ENCODE measurements at regions not wholly inside any gene's neighbourhood (a gene's known extent, or its start where the extent isn't known, plus 50 kb on each side); places are given as distances from the start of the nearest gene placed in this dataset.

GRCh38 chr7:91691865-91692264 lies 188.6 kb downstream of the MTERF1 start:
- intact Hi-C loops (cut with DNase I; ENCODE audit: low total_unique reads), result no loop called here
- no peak for DNase-seq
- Histone ChIP-seq H3K4me1 (no peaks in the 10 kb centered on the region), H3K9me3 (no peaks in the 10 kb centered on the region), H3K27me3 (no peaks in the 10 kb centered on the region), H3K4me3 (no peak overlapping the region), H3K27ac (no peak overlapping the region), H3K36me3 (ENCODE audit: low read depth, missing control alignments) (no peaks in the 10 kb centered on the region)
- TF ChIP-seq, protein P1, sequence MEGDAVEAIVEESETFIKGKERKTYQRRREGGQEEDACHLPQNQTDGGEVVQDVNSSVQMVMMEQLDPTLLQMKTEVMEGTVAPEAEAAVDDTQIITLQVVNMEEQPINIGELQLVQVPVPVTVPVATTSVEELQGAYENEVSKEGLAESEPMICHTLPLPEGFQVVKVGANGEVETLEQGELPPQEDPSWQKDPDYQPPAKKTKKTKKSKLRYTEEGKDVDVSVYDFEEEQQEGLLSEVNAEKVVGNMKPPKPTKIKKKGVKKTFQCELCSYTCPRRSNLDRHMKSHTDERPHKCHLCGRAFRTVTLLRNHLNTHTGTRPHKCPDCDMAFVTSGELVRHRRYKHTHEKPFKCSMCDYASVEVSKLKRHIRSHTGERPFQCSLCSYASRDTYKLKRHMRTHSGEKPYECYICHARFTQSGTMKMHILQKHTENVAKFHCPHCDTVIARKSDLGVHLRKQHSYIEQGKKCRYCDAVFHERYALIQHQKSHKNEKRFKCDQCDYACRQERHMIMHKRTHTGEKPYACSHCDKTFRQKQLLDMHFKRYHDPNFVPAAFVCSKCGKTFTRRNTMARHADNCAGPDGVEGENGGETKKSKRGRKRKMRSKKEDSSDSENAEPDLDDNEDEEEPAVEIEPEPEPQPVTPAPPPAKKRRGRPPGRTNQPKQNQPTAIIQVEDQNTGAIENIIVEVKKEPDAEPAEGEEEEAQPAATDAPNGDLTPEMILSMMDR (IDR thresholded peaks at IDR 0.05), result no peak
- TF ChIP-seq POLR2A (IDR thresholded peaks at IDR 0.05), result no peak
- 85 to 93% methylated on average over 6 of the region's 6 CpGs for WGBS, 2 donors

- Histone ChIP-seq H3K27me3 (no peaks in the 10 kb centered on the region), H3K27ac (no peak overlapping the region), H3K36me3 (ENCODE audit: low read depth, missing control alignments) (no peaks in the 10 kb centered on the region), H3K9me3 (no peaks in the 10 kb centered on the region), H3K4me1 (no peaks in the 10 kb centered on the region), H3K4me3 (no peak overlapping the region)
- WGBS, 2 donors, result 43 to 49% methylated on average over 3 of the region's 3 CpGs
- no peak for TF ChIP-seq POLR2A (IDR thresholded peaks at IDR 0.05)
- TF ChIP-seq, protein P1 (IDR thresholded peaks at IDR 0.05), result no peak
- no peak for DNase-seq
- intact Hi-C loops (cut with DNase I; ENCODE audit: low total_unique reads), result no loop called here
Observed at GRCh38 chr7:91692800-91693199, 187.7 kb downstream of the MTERF1 start.

DNA sequence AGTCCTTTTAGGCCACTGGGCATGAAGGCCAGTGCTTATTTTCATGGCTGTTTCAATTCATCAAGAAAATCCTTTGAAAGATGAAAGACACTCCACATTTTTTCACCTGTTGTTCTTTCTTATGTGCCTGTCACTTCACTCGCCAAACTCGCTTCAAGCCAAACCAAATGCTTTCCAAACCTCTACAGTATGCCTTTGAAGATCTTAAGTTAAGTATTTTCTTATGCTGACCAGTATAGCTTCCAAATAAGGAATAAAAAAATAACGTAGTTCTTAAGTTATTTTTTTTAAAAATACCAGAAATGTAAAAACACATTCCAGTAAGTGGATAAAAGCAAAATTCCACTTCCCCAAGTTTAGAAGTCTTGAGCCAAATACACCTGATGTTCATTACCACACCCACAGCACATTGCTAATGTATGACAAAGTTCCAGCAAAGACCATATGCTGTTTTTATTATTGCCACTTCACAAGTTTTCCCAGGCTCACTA lies 186.1 kb downstream of the MTERF1 start:
- H3K36me3 ChIP-seq (ENCODE audit: low read depth, missing control alignments), result no peaks in the 10 kb centered on the region
- no peaks in the 10 kb centered on the region for H3K27me3 ChIP-seq
- H3K9me3 ChIP-seq, result no peaks in the 10 kb centered on the region
- no peak overlapping the region for H3K4me3 ChIP-seq
- 76 to 85% methylated on average over 3 of the region's 3 CpGs for WGBS, 2 donors
- no peak for TF ChIP-seq POLR2A (IDR thresholded peaks at IDR 0.05)
- TF ChIP-seq, protein P1 (IDR thresholded peaks at IDR 0.05), result no peak
- no peaks in the 10 kb centered on the region for H3K4me1 ChIP-seq
- no peak for DNase-seq
- intact Hi-C loops (cut with DNase I; ENCODE audit: low total_unique reads), result no loop called here
- H3K27ac ChIP-seq, result no peak overlapping the region

DNA sequence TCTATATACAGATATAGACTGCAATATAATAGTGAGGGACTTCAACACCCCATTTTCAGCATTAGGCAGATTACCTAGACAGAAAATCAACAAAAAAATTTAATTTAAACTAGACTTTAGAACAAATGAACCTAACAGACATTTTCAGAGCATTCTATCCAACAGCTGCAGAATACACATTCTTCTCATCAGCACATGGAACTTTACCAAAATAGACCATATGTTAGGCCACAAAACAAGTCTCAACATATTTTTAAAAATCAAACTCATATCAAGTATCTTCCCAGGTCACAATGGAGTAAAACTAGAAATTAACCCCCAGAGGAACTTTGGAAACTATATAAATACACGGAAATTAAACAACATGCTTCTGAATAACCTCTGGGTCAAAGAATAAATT lies 169.6 kb downstream of the MTERF1 start:
- WGBS, 2 donors, result 53% methylated on average over 1 of the region's 1 CpG
- Histone ChIP-seq H3K27ac (no peak overlapping the region), H3K4me1 (no peaks in the 10 kb centered on the region), H3K9me3 (no peaks in the 10 kb centered on the region), H3K27me3 (no peaks in the 10 kb centered on the region), H3K4me3 (no peak overlapping the region), H3K36me3 (ENCODE audit: low read depth, missing control alignments) (no peaks in the 10 kb centered on the region)
- intact Hi-C loops (cut with DNase I; ENCODE audit: low total_unique reads), result no loop called here
- TF ChIP-seq, protein P1 (IDR thresholded peaks at IDR 0.05), result no peak
- TF ChIP-seq POLR2A (IDR thresholded peaks at IDR 0.05), result no peak
- no peak for DNase-seq

DNA sequence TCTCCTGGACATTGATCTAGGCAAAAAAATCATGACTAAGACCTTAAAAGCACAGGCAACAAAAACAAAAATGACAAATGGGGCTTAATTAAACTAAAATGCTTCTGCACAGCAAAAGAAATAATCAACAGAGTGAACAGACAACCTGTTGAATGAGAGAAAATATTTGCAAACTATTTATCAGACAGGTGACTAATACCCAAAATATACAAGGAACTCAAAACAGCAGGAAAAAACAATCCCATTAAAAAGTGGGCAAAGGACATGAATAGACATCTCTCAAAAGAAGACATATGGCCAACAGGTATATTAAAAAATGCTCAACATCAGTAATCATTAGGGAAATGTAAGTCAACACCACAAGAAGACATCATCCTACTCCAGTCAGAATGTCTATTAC lies 166.8 kb downstream of the MTERF1 start:
- no peaks in the 10 kb centered on the region for H3K36me3 ChIP-seq (ENCODE audit: low read depth, missing control alignments)
- H3K4me1 ChIP-seq, result no peaks in the 10 kb centered on the region
- no peak overlapping the region for H3K27ac ChIP-seq
- DNase-seq, result no peak
- intact Hi-C loops (cut with DNase I; ENCODE audit: low total_unique reads), result no loop called here
- no peak overlapping the region for H3K4me3 ChIP-seq
- no peaks in the 10 kb centered on the region for H3K27me3 ChIP-seq
- H3K9me3 ChIP-seq, result no peaks in the 10 kb centered on the region
- TF ChIP-seq POLR2A (IDR thresholded peaks at IDR 0.05), result no peak
- TF ChIP-seq, protein P1 (IDR thresholded peaks at IDR 0.05), result no peak
